ENCODE measurements at regions not wholly inside any gene's neighbourhood (a gene's known extent, or its start where the extent isn't known, plus 50 kb on each side); places are given as distances from the start of the nearest gene placed in this dataset.

DNA sequence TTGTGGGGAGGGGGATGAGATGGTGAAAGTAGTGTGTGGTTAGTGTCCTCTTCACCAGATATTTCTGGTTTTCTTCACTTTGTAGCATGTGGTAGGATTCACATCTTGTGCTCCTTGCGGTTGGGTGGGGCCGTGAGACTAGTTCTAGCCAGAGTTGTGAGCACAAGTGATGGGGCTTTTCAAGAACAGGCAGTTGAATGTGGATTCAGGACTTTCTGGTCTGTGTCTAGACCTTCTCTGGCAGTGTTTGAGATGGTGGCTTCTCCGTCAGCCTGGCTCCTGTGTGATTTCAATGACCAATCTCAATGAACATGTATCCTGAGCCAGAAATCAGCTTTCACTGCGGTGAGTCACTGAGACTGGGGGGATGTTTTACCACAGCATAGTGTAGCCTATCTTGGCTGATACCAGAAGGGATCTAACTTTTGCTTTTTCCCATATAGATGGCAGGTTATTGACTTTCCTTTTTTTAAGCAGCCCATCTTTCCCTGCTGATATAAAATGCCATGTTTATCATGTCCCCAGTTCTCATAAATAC lies 82.6 kb downstream of the RPLP1 start:
- H3K9me3 ChIP-seq: no peaks in the 10 kb centered on the region
- H3K4me1 ChIP-seq: peaks cover 0 to 17% (median 0%) of the 10 kb centered on the region in 3 donors
- no peaks in the 10 kb centered on the region for H3K27me3 ChIP-seq
- ATAC-seq: no peak
- H3K4me3 ChIP-seq: no peak overlapping the region
- H3K27ac ChIP-seq: no peak overlapping the region
- H3K36me3 ChIP-seq: no peaks in the 10 kb centered on the region
- WGBS, 2 donors (ENCODE audit: low coverage in 1 of 2): 100% methylated on average over 1 to 4 of the region's 4 CpGs
- TF ChIP-seq CTCF (IDR thresholded peaks at IDR 0.05) (no peak), POLR2AphosphoS5 (IDR thresholded peaks at IDR 0.05) (no peak), EP300 (IDR thresholded peaks at IDR 0.05) (no peak), POLR2A (IDR thresholded peaks at IDR 0.05) (no peak)

DNA sequence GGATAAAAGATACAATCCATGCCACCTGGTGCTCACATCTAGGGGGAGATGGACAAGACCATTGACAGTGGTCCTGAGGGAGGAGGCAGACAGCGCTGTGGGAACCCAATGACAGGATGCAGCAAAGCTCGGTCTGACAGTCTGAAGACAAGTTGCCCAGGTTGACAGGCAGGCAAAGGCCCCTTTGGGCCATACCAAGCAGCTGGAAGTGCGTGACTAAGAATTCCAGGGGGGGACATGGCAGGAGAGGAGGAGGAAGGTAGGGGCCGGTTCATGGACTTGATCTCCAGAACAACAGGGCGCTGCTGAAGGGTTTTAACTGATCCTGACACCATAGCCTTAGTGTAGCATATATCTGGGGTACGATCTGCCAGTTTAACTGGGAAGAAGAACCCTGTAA lies 83.4 kb downstream of the RPLP1 start:
- Histone ChIP-seq H3K27ac (no peak overlapping the region), H3K4me1 (peaks cover 0 to 12% (median 0%) of the 10 kb centered on the region in 3 donors), H3K9me3 (no peaks in the 10 kb centered on the region), H3K27me3 (no peaks in the 10 kb centered on the region), H3K36me3 (no peaks in the 10 kb centered on the region), H3K4me3 (no peak overlapping the region)
- no peak for ATAC-seq
- WGBS, 2 donors (ENCODE audit: low coverage in 1 of 2): 80 to 96% methylated on average over 2 to 5 of the region's 6 CpGs
- TF ChIP-seq POLR2AphosphoS5 (IDR thresholded peaks at IDR 0.05): no peak

- no peaks in the 10 kb centered on the region for H3K36me3 ChIP-seq
- no peaks in the 10 kb centered on the region for H3K27me3 ChIP-seq
- H3K4me3 ChIP-seq: no peak overlapping the region
- ATAC-seq: no peak
- H3K9me3 ChIP-seq: no peaks in the 10 kb centered on the region
- no peak overlapping the region for H3K27ac ChIP-seq
- TF ChIP-seq CTCF (IDR thresholded peaks at IDR 0.05): no peak
- no peak for TF ChIP-seq POLR2A (IDR thresholded peaks at IDR 0.05)
- TF ChIP-seq EP300 (IDR thresholded peaks at IDR 0.05): no peak
- no peak for TF ChIP-seq POLR2AphosphoS5 (IDR thresholded peaks at IDR 0.05)
- 60 to 75% methylated on average over 2 to 7 of the region's 7 CpGs for WGBS, 2 donors (ENCODE audit: low coverage in 1 of 2)
- peaks cover 0 to 2% (median 0%) of the 10 kb centered on the region in 3 donors for H3K4me1 ChIP-seq
These were observed 84.3 kb downstream of the RPLP1 start for GRCh38 chr15:69536726-69537512.

DNA sequence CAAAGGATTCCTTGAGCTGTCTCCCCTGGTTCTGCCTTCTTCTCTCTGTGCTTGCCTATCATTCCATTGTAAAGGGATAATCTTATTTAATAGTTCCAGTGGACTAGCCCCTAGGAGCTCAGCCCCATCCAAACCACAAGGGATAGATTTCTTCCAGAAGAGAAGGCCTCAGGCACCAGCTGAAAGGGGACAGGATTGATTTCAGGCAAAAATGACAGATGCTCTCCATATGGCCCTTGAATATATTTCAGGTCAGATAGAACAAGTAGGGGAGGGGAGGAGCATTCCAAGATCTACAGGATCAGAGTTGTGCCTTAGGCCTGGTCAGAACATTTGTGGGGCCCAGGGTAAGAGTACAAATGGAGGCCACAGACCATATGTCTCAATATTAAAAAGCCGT lies 85.3 kb downstream of the RPLP1 start:
- WGBS, 2 donors (ENCODE audit: low coverage in 1 of 2): 88 to 100% methylated on average over 1 of the region's 1 CpG
- no peak overlapping the region for H3K27ac ChIP-seq
- TF ChIP-seq POLR2AphosphoS5 (IDR thresholded peaks at IDR 0.05): no peak
- TF ChIP-seq POLR2A (IDR thresholded peaks at IDR 0.05): no peak
- no peak for TF ChIP-seq CTCF (IDR thresholded peaks at IDR 0.05)
- no peak for TF ChIP-seq EP300 (IDR thresholded peaks at IDR 0.05)
- H3K4me3 ChIP-seq: no peak overlapping the region
- H3K9me3 ChIP-seq: no peaks in the 10 kb centered on the region
- H3K27me3 ChIP-seq: no peaks in the 10 kb centered on the region
- ATAC-seq: no peak
- H3K36me3 ChIP-seq: no peaks in the 10 kb centered on the region
- H3K4me1 ChIP-seq: no peaks in the 10 kb centered on the region

DNA sequence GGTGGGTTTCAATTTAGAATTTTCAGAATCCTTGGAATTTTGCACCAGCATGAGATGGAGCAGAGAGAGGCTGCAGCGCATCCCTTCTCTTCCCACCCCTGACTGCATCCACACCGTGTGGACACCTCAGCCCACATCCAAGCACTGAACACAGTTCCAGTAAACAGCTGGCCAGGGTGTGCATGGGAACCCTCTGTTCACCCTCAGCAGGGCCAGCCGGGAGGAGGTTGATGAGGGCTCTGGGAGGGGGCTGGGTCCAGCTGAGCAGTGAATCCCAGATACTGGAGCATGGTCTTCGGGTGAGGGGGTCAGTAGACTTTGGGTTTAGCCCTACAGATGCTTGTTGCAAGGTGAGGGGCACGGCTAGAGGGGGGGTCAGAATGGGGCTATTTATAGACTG lies 85.8 kb downstream of the RPLP1 start:
- Histone ChIP-seq H3K4me1 (no peaks in the 10 kb centered on the region), H3K27me3 (no peaks in the 10 kb centered on the region), H3K4me3 (no peak overlapping the region), H3K9me3 (no peaks in the 10 kb centered on the region), H3K27ac (no peak overlapping the region), H3K36me3 (no peaks in the 10 kb centered on the region)
- ATAC-seq: no peak
- TF ChIP-seq EP300 (IDR thresholded peaks at IDR 0.05): no peak
- TF ChIP-seq POLR2A (IDR thresholded peaks at IDR 0.05): no peak
- no peak for TF ChIP-seq POLR2AphosphoS5 (IDR thresholded peaks at IDR 0.05)
- no peak for TF ChIP-seq CTCF (IDR thresholded peaks at IDR 0.05)
- WGBS, 2 donors (ENCODE audit: low coverage in 1 of 2): 93 to 100% methylated on average over 1 to 3 of the region's 5 CpGs

Measured in gastroesophageal sphincter (tissue), 4 donors.